HG03175 (cell line): ENCODE measurements at regions not wholly inside any gene's neighbourhood (a gene's known extent, or its start where the extent isn't known, plus 50 kb on each side); places are given as distances from the start of the nearest gene placed in this dataset.
"Not testable (repeated sequence)": the region's sequence is repeated elsewhere in the genome, so short reads cannot be mapped to it uniquely, and the experiment has no call there.

Source experiments
- ATAC-seq: cut with Tn5 transposase; IDR thresholded peaks from one replicate; pipeline ENCODE4 v1.9.1; 2021; ENCODE audit warnings: mild to moderate bottlenecking, moderate library complexity; ENCODE audit not compliant: unreplicated experiment

DNA sequence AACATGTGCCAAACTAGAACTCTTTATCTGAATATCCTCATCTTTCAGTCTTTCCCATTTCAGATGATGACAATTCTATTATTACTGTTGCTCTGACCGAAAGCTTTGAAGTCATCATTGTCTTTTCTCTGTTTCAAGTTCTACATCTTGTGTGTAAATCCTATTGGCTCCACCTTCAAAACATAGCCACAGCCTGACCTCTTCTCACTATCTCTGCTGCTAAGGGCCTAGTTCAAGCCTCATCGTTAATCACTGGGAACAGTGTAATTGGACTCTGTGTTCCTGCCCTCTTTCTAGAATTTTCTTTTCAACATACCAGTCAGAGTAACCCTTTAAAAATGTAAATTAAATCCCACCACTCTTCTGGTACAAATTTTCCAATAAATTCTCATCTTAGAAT lies 105.1 kb downstream of the OXSM start:
- no peak for ATAC-seq

DNA sequence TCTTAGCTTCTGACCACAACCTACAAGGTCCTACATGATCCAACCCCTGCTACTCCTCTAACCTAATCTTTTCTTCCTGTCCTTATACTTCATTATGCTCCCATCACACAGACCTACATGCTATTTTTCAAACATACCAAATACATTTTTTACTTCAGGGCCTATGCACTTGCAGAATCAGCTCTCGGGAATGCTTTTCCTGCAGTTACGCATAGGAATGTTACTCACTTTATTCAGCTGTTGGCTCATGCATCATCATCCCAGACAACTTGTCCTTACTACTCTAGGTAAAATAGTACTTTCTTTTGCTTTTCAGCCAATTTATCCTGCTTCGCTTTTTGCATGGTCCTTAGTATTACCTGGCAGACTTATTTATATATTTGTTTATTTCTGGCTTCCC lies 105.6 kb downstream of the OXSM start:
- no peak for ATAC-seq

GRCh38 chr3:25897019-25897418 lies 107.1 kb downstream of the OXSM start:
- ATAC-seq, result peak; percentile 75

GRCh38 chr3:25899352-25900101 lies 109.6 kb downstream of the OXSM start:
- ATAC-seq, result no peak

DNA sequence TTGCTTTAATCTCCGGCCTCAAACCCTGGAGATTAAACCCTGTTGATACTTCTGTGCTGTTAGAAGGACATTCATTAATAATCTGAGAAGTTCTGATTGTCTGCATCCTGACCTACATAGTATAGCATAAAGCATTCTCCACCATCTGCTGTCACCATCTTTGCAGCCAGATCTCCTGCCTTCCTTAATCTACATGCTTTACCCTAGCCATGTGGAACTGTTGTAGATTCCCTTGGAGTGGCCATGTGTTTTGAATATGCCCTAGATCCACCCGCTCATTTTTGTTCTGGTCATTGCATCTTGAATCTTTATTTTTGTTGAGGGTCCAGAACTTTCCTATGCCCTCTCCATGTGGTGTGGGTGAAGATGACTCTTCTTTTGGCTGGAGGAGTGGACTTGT lies 110.3 kb downstream of the OXSM start:
- no peak for ATAC-seq

- ATAC-seq, result no peak
Measured at GRCh38 chr3:25901796-25902195, 111.9 kb downstream of the OXSM start.

DNA sequence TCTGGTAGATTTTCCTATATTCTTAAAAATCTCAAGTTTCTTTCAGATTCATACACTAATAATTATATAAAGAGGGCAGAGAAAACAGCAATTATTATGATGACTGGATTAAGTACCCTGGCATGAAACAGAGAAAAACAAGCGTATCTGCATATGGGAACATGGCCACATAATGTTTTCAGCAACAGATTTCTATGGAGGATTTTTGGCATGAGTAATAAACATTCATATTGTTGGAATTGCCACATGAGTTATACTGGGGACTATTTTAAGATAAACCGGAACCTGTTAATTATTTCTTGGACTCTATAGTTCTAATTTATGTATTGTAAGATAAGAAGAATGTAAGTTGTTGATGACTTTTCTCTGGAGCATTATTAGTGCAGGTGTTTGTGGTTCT lies 112.7 kb downstream of the OXSM start:
- no peak for ATAC-seq

DNA sequence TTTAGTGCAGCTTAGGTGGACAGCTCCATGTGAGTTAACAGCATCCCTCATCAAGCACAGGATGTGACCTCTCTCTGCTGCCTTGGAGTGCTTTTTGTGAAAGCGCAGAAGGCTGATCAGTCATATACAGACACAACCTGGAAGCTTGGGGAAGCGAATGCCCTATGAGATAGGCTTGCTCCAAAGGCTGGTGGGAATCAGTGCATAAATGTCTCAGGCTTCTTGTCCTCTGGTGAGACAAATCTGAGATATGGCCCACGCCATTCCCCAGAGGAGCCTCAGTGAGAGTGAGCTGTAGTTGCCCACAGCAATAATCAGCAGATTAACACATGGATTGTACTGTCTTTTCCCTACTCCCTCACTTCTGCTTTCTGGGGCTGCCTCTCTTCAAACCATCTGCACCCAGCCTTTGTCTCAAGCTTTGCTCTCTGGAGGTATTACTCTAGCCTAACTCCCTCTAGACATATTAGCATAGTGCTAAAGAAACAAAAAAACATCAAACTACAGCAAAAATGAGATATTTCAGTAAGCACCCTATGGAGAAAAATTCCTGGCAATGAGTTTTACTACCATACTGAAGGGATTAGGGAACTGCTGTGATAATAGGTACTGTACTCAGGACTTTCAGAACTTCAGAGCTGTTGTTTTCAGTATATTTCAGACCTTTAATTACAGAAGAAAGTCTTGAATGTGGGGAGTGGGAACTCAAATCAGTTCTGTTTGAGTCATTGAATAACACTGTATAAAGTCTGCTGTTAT lies 113.7 kb downstream of the OXSM start:
- no peak for ATAC-seq

DNA sequence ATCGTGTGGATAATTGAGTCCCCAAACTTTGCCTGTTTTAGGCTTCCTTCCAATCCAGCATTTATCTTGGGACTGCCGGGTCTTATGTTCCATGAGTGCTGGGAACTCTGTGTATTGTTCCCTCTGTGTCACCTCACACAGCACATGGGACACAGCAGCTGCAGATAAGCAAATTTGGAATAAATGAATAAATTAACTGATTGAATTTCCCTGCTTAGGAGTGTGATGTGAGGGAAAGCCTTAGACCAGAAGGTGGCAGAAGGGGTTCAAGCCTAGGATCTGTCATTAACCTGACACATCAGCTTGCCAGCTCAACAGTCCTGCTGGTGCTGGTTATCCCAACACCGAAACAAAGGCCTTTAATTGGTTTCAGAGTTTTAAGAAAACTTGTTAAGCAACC lies 114.3 kb downstream of the OXSM start:
- ATAC-seq, result no peak

- no peak for ATAC-seq
Measured at GRCh38 chr3:25906132-25906906, 116.4 kb downstream of the OXSM start.

- no peak for ATAC-seq
Measured at GRCh38 chr3:25907081-25907480, 117.2 kb downstream of the OXSM start.

GRCh38 chr3:25910105-25910504 lies 120.2 kb downstream of the OXSM start:
- ATAC-seq, result no peak

GRCh38 chr3:25910997-25911396 lies 121.1 kb downstream of the OXSM start:
- ATAC-seq, result no peak

DNA sequence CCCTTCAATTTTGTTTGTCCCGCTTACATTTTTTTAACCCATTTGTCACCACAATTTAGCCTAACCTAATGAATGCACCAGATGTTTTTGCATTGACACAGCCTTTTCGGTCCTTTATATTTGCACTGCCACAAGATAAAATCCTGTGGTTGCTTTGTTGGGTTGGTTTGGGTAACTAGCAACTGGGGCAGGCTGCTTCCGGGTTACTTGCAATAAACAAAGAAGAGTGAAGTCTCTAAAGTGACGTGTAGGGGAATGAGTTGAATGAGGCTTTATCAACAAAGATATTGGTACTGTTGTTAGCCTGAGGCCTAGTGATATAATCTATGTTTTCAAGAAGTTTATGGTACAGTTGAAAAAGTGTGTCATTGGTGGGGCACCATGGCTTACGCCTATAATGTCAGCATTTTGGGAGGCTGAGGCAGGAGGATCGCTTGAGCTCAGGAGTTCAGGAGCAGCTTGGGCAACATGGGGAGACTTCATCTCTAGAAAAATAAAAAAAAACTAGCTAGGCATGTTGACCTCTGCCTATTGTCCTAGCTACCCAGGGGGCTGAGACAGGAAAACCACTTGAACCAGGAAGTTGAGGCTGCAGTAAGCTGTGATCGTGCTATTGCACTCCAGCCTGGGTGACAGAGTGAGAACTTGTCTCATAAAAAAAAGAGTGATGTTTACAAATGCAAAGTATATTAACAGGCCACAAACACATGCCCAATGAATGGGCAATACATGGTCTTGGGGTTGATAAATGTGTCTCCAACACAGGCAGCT lies 121.8 kb downstream of the OXSM start:
- no peak for ATAC-seq

DNA sequence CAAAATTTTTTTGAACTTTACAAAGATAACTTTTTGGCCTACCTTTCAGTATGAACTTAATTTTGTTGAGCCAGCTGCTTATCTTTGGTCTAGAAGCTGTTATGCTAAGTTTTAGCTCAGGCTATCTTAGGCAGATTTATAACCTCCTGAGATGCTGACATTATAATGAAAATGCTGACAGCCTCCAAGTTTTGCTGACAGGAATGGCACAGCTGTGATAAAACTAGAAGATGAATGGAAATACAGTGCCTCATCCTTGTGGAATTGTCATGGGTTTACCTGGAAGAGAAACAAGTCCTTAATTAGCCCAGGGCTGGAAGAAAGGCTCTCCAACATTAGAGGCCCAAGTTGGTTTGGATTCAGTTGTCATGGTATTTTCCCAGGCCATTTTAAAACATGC lies 123.3 kb downstream of the OXSM start:
- ATAC-seq, result no peak

DNA sequence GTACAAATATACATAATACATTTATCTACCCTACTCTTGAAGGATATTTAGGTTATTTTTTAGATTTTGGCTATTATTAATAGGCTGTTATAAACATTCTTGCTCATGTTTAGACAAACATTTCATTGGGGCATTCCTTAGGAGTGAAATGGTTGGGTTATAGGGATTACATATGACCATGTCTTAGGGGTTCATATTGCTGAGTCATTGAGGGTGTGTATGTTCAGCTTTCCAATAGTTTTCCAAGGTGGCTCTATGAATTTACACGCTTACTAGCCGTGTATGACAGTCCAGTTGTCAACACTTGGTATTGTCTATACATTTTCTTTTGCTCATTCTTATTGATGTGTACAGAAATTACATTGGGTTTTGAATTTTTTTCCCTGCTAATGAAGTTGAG lies 125.8 kb downstream of the OXSM start:
- ATAC-seq, result no peak

GRCh38 chr3:25916321-25916720 lies 126.4 kb downstream of the OXSM start:
- no peak for ATAC-seq

- ATAC-seq, result not testable (repeated sequence)
Measured at GRCh38 chr3:25931967-25932366, 142.1 kb downstream of the OXSM start.

DNA sequence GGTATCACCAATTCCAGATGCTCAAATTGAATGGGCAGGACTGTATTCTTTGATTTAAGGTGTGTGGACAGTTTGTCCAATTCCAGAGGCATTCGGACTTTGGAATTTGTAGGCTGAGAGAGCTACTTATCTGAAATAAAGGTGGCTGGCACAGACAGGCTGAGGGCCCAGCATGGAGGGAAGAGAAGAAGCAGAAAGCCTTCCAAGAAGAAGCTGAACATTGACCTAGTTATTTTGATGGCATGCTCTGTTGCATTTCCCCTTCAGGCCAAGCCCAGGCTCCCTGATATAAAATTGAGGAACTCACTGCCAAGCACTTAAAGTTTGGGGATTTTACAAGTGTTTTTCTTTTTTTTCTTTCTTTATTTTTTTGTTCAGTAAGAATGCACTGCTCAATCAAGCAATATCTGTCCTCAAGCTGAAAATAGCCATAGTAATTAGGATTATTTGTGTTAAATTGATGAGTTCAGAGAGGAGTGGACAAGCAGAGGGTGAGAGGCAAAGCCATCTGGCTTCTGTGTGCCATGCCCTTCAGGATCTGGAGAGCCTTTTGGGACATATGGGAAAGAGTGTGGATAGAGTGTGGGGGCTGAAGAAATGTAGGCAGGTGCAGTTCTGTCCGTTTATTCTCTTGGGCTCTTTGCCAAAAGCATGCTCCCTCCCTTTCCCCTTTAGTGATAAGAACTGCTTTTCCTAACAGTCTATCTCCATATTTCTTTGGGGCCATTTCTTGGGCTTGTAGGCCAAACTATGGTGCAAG lies 148.9 kb downstream of the OXSM start:
- ATAC-seq, result no peak

DNA sequence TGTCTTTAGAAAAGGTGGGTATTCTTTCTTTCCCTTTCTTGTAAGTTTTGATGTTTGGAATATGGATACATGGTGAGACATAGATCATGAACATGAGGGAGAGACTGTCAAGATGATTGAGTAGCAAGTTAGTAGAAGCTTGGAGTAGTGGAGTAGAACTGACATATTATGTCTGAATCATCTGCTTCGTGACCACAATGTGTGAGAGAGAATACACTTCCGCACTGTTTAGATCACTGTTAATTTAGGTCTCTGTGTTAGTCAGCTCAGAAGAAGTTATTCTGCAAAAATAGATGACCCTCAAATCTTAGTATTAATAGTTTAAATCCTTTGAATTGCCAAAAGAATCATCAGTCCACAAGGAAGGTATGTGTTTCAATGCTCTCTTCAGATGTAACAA lies 151.0 kb downstream of the OXSM start:
- ATAC-seq, result no peak
